Aorta (tissue), 5 donors: ENCODE measurements at regions not wholly inside any gene's neighbourhood (a gene's known extent, or its start where the extent isn't known, plus 50 kb on each side); places are given as distances from the start of the nearest gene placed in this dataset.
A peak's percentile ranks its signal among the peaks of the same experiment; 100 is the strongest.

Source experiments
- ATAC-seq: fragments of 200-7000 bp; cut with Tn5 transposase; one replicate; pipeline ENCODE4 v1.9.1; 2022; ENCODE audit warnings: moderate library complexity; ENCODE audit not compliant: low FRiP score
- DNase-seq, 2 donors: peaks; one replicate each; pipeline ENCODE4 v3.0.0-alpha.2; 2020
- H3K27ac ChIP-seq, 2 donors: one replicate each; pipeline ENCODE4 v1.5.1; 2013; ENCODE audit warnings: low read length in 2 of 2, mild to moderate bottlenecking in 2 of 2, moderate library complexity in 2 of 2, control low read depth in 1 of 2, inconsistent platforms in 1 of 2, low read depth in 1 of 2
- H3K27me3 ChIP-seq, 2 donors: one replicate each; pipeline ENCODE4 v1.6.1; 2013; ENCODE audit warnings: control low read depth in 1 of 2, low read length in 1 of 2, mild to moderate bottlenecking in 1 of 2, moderate library complexity in 1 of 2; ENCODE audit not compliant: insufficient read depth in 2 of 2, control insufficient read depth in 1 of 2
- H3K36me3 ChIP-seq, 2 donors: one replicate each; pipeline ENCODE4 v1.6.1; 2013; ENCODE audit warnings: control low read depth in 1 of 2, low read length in 1 of 2, mild to moderate bottlenecking in 1 of 2; ENCODE audit not compliant: insufficient read depth in 2 of 2, control insufficient read depth in 1 of 2
- H3K4me1 ChIP-seq, 2 donors: one replicate each; pipeline ENCODE4 v1.6.1; 2013; ENCODE audit warnings: low read length in 2 of 2, control low read depth in 1 of 2, mild to moderate bottlenecking in 1 of 2, moderate library complexity in 1 of 2; ENCODE audit not compliant: insufficient read depth in 2 of 2, control insufficient read depth in 1 of 2
- H3K4me3 ChIP-seq, 2 donors: one replicate each; pipeline ENCODE4 v1.5.1; 2013; ENCODE audit warnings: low read length in 2 of 2, control low read depth in 1 of 2, mild to moderate bottlenecking in 1 of 2
- H3K9me3 ChIP-seq: one replicate; pipeline ENCODE4 v1.6.1; 2013; ENCODE audit warnings: mild to moderate bottlenecking, low read length; ENCODE audit not compliant: control insufficient read depth
- WGBS, 2 donors: extraction: QIAGEN DNeasy Blood & Tissue Kit; methylation state at CpG; one replicate each; pipeline ENCODE4 v1.1.7; 2013; 5-methylcytosine and 5-hydroxymethylcytosine counted together
- intact Hi-C, 2 donors: fragments of 100-400 bp; cut with DNase I; formaldehyde crosslinking; loops; one replicate each; pipeline versions ENCODE4 v1.14.2 to v1.15.0; 2022
- donor health status: healthy with polysubstance abuse.
- donor health status: Bipolar disorder and iron deficiency.
- donor health status: DM: no; HTN: no; CAD: no.
- donor health status: DM: no; HTN: no; CAD: no.
- donor health status: DM: yes; HTN: yes; CAD: no.

GRCh38 chr7:27324246-27324645, 81.6 kb downstream of the EVX1 start:
- peaks cover 5% of the 10 kb centered on the region for H3K9me3 ChIP-seq
- H3K27ac ChIP-seq, result no peak overlapping the region
- peaks cover 0 to 2% of the 10 kb centered on the region in 2 donors for H3K27me3 ChIP-seq
- no peaks in the 10 kb centered on the region for H3K4me1 ChIP-seq
- no peaks in the 10 kb centered on the region for H3K36me3 ChIP-seq
- intact Hi-C loops, result no loop called here
- no peak overlapping the region for H3K4me3 ChIP-seq
- ATAC-seq, result no peak
- no peak for DNase-seq

DNA sequence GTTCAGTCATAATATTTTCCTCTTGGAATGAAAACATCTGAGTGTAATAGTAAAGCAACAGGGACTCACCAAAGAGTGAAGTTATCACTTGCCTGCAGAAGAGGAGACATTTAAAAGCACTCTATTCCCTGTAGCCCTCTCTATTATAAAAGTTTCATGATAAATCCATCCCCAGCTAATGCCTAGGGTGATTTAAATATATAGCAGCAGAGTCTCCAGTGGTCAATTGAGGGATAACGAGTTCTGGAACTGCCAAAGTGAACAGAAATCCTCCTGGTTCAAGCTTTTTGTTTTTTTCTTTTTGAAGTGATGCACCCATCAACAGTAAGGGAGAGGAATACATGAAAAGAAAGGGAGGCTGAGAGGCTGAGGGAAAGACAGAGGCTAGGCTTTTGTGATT, 87.3 kb downstream of the EVX1 start:
- DNase-seq, result no peak
- no peaks in the 10 kb centered on the region for H3K4me1 ChIP-seq
- no peak overlapping the region for H3K27ac ChIP-seq
- intact Hi-C loops, result no loop called here
- WGBS, 2 donors, result 24 to 25% methylated on average over 1 of the region's 1 CpG
- peaks cover 6% of the 10 kb centered on the region for H3K9me3 ChIP-seq
- no peaks in the 10 kb centered on the region for H3K27me3 ChIP-seq
- ATAC-seq, result no peak
- H3K4me3 ChIP-seq, result no peak overlapping the region
- H3K36me3 ChIP-seq, result no peaks in the 10 kb centered on the region

DNA sequence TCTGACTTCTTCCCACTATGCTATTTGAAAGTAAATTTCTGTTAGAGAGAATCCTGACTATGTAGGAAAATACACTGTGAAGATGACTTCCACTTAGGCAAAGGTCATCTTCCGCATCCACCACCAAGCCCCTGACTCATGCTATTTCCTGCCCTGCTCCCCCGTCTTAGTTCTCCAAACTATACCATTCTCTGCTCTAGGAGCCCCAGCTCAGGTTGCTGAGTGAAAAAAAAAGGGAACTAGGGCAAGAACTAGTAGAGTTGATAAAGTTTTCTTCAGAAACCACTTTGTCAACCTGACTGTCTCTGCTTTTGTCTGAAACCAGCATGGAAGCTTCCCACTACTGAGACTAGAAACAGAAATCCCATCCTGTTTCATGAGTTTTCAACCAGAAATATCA, 96.9 kb downstream of the EVX1 start:
- no peak overlapping the region for H3K27ac ChIP-seq
- no peaks in the 10 kb centered on the region for H3K4me1 ChIP-seq
- H3K9me3 ChIP-seq, result peaks cover 2% of the 10 kb centered on the region
- DNase-seq, result peak in 1 of 2 donors; percentile 47
- no peak overlapping the region for H3K4me3 ChIP-seq
- H3K36me3 ChIP-seq, result no peaks in the 10 kb centered on the region
- no peak for ATAC-seq
- intact Hi-C loops, result no loop called here
- no peaks in the 10 kb centered on the region for H3K27me3 ChIP-seq
- WGBS, 2 donors, result 91 to 95% methylated on average over 2 of the region's 2 CpGs

DNA sequence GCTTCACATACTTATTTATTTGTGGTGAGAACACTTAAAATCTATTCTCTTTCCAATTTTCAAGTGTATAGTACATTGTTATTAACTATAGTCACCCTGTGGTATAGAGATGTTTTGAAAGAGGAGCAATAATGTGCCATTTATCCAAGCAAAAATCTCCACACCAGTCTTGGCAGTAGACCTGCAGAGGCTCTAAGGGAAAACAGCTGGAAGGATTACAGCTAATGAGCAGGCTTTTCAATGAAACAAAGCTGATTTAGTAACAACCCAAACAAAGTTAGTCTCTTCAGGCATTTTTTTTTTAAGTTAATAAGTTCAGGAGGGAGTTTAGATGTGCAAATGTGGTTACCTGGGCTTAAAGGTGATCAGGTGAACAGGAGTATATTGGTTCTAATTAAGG, 101.9 kb downstream of the EVX1 start:
- DNase-seq, result no peak
- no peak for ATAC-seq
- no peaks in the 10 kb centered on the region for H3K9me3 ChIP-seq
- intact Hi-C loops, result no loop called here
- no peaks in the 10 kb centered on the region for H3K27me3 ChIP-seq
- H3K4me1 ChIP-seq, result no peaks in the 10 kb centered on the region
- H3K4me3 ChIP-seq, result no peak overlapping the region
- H3K27ac ChIP-seq, result no peak overlapping the region
- H3K36me3 ChIP-seq, result no peaks in the 10 kb centered on the region

DNA sequence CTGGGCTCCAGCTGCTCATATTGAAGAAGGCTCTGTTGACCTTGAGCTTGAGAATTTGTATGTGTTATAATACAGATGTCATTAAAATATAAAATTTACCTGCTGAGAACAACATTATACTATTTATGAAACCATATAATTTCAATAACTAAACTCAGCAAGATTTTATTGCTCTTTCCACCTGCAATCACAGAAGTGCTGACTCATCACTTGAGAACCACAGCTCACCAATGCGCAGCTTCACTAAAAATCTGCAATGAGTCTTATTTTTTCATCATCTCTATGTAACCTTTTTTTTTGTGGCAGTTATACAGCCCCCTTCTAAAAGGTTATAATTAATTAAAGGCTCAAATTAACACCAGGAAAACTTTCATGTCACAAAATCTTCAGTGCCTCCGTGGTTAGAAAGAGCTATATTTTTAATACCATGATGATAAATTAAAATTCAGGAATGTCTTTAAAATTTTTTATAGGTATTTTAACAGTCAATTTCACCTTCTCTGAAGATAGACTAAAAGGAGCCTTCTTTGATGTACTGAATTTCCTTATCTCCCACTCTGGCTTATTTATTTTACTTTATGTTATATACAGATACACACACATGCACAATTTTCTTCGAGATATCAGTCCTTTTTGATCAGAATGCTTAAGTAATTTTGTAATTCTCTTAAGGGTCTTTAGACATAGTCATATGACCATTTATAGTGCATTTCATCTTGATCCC, 102.7 kb downstream of the EVX1 start:
- 92 to 94% methylated on average over 3 of the region's 3 CpGs for WGBS, 2 donors

DNA sequence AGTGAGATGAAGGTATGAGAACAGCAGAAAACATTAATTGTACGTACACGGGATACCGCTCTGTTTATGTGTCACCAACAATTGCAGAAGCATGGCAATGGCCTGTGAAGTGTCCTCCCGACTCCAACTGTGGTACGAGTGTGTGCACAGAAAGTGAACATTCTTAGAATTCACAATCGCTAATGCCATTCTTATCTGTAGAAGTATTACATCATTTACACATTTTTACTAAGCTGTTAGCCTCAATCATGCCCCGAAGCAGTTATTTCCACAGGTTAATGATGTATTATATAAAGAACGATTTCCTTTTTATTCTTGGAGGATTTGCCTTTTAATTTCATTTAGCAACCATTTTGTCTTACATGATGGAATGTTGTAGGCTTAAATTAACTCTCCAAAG, 103.4 kb downstream of the EVX1 start:
- H3K36me3 ChIP-seq, result no peaks in the 10 kb centered on the region
- no peaks in the 10 kb centered on the region for H3K9me3 ChIP-seq
- intact Hi-C loops, result no loop called here
- H3K27ac ChIP-seq, result no peak overlapping the region
- H3K4me1 ChIP-seq, result no peaks in the 10 kb centered on the region
- ATAC-seq (no peak), DNase-seq (no peak)
- WGBS, 2 donors, result 48 to 57% methylated on average over 8 of the region's 8 CpGs
- H3K4me3 ChIP-seq, result no peak overlapping the region
- H3K27me3 ChIP-seq, result no peaks in the 10 kb centered on the region

More for the DNA sequence above, 102.7 kb downstream of the EVX1 start:
- Histone ChIP-seq H3K9me3 (no peaks in the 10 kb centered on the region), H3K27ac (no peak overlapping the region), H3K27me3 (no peaks in the 10 kb centered on the region), H3K36me3 (no peaks in the 10 kb centered on the region), H3K4me1 (no peaks in the 10 kb centered on the region), H3K4me3 (no peak overlapping the region)
- ATAC-seq (no peak), DNase-seq (no peak)
- intact Hi-C loops, result no loop called here

DNA sequence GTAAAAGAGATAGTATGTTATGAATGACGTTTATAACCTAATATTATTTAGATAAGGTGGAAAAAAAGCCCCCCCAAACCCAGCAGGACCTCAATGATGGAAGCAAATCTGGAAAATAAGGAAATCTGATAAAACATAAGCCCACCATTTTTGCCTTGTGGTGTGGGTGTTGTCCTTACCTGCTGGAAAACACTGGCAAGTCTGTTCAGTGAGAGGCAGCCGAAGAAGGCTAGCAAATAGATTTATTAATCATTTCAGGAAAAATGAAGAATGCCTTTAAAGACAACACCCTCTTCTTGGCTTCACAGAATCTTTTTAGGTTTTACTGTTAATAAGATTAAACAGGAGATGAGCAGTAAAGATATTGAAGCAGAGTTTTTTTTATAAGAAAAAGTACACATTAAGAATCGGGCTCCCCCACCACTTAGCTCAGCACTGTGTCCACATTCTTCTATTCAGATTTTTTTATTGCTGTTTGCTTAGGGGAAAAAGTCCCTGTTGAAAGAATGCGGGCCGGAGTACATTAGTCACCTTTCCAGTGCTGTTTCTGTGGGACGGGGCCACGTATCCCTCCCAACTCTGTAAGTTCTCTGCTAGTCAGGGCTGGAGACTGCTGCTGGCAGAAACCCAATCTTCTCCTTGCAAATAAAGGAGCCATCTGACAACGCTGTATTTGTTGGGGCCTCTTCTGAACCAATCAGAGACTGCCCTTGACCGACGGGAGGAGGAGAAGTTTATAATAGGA, 104.1 kb downstream of the EVX1 start:
- no peaks in the 10 kb centered on the region for H3K36me3 ChIP-seq
- ATAC-seq (peak; percentile 57), DNase-seq (peak; percentile 61 to 76)
- no peaks in the 10 kb centered on the region for H3K27me3 ChIP-seq
- no peaks in the 10 kb centered on the region for H3K9me3 ChIP-seq
- intact Hi-C loops, result no loop called here
- H3K4me3 ChIP-seq, result no peak overlapping the region
- 26% methylated on average over 10 of the region's 10 CpGs for whole genome bisulfite sequencing, 2 donors
- no peaks in the 10 kb centered on the region for H3K4me1 ChIP-seq
- H3K27ac ChIP-seq, result no peak overlapping the region

- DNase-seq (no peak), ATAC-seq (no peak)
- Histone ChIP-seq H3K9me3 (no peaks in the 10 kb centered on the region), H3K27me3 (no peaks in the 10 kb centered on the region), H3K27ac (no peak overlapping the region), H3K4me1 (no peaks in the 10 kb centered on the region), H3K4me3 (no peak overlapping the region), H3K36me3 (no peaks in the 10 kb centered on the region)
- 75 to 77% methylated on average over 4 of the region's 4 CpGs for WGBS, 2 donors
- intact Hi-C loops, result no loop called here
Measured at GRCh38 chr7:27347276-27347640, 104.7 kb downstream of the EVX1 start.

DNA sequence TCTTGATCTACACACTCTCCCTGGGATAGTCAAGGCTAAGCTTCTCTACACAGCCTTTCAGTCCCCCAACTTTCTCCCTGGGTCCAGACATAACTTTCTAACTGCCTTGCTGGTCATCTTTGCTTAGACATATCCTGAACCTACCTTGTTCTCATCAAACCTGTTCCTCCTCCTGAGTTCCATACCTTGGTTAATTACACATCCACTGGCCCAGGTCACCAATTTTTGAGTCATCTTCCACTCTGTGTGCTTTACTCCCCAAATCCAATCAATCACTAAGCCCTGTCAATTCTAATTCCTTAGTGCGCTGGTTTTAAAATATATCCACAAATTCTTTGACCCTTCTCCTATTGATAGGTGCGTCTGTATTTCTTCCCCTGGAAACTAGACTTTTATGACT, 107.0 kb downstream of the EVX1 start:
- H3K36me3 ChIP-seq, result no peaks in the 10 kb centered on the region
- no peak overlapping the region for H3K27ac ChIP-seq
- no peaks in the 10 kb centered on the region for H3K4me1 ChIP-seq
- DNase-seq (no peak), ATAC-seq (no peak)
- H3K27me3 ChIP-seq, result peaks cover 0 to 2% of the 10 kb centered on the region in 2 donors
- intact Hi-C loops, result no loop called here
- no peaks in the 10 kb centered on the region for H3K9me3 ChIP-seq
- no peak overlapping the region for H3K4me3 ChIP-seq
- WGBS, 2 donors, result 93 to 97% methylated on average over 2 of the region's 2 CpGs
